Trophoblast cell (in vitro differentiated cells and primary cell): ENCODE measurements at regions not wholly inside any gene's neighbourhood (a gene's known extent, or its start where the extent isn't known, plus 50 kb on each side); places are given as distances from the start of the nearest gene placed in this dataset.

Source experiments
- DNase-seq, 2 donors: peaks; one replicate each; pipeline ENCODE4 v3.0.0-alpha.2; 2016
- H2AFZ ChIP-seq: 2 replicates; pipeline ENCODE4 v1.6.1; 2013; ENCODE audit warnings: low read length, moderate library complexity, mild to moderate bottlenecking; ENCODE audit not compliant: insufficient read depth, poor library complexity
- H2AK5ac ChIP-seq: 2 replicates; pipeline ENCODE4 v1.6.1; 2013; ENCODE audit warnings: mild to moderate bottlenecking, low read length
- H2BK120ac ChIP-seq: 2 replicates; pipeline ENCODE4 v1.6.1; 2013; ENCODE audit warnings: low read length, mild to moderate bottlenecking, moderate library complexity; ENCODE audit not compliant: insufficient read depth, poor library complexity
- H2BK12ac ChIP-seq: 2 replicates; pipeline ENCODE4 v1.6.1; 2013; ENCODE audit warnings: mild to moderate bottlenecking, low read length, moderate library complexity
- H2BK5ac ChIP-seq: 2 replicates; pipeline ENCODE4 v1.6.1; 2013; ENCODE audit warnings: low read length, low read depth, moderate library complexity, mild to moderate bottlenecking; ENCODE audit not compliant: poor library complexity
- H3K14ac ChIP-seq: 2 replicates; pipeline ENCODE4 v1.6.1; 2013; ENCODE audit warnings: mild to moderate bottlenecking, low read length
- H3K18ac ChIP-seq: 2 replicates; pipeline ENCODE4 v1.6.1; 2013; ENCODE audit warnings: mild to moderate bottlenecking, low read length
- H3K23ac ChIP-seq: 2 replicates; pipeline ENCODE4 v1.6.1; 2013; ENCODE audit warnings: low read length
- H3K27ac ChIP-seq: 2 replicates; pipeline ENCODE4 v1.5.1; 2013; ENCODE audit warnings: low read depth, mild to moderate bottlenecking, inconsistent platforms, low read length, moderate library complexity
- H3K27me3 ChIP-seq: 2 replicates; pipeline ENCODE4 v1.6.1; 2013; ENCODE audit warnings: inconsistent platforms, mild to moderate bottlenecking, low read length, moderate library complexity; ENCODE audit not compliant: insufficient read depth
- H3K36me3 ChIP-seq, 2 experiments: 1 replicate in 1 of 2; 2 replicates in 1 of 2; pipeline ENCODE4 v1.6.1; 2013; ENCODE audit warnings: low read length in 2 of 2, mild to moderate bottlenecking in 2 of 2, moderate library complexity in 1 of 2; ENCODE audit not compliant: insufficient read depth in 2 of 2, control insufficient read depth in 1 of 2
- H3K4ac ChIP-seq: 2 replicates; pipeline ENCODE4 v1.6.1; 2013; ENCODE audit warnings: low read depth, mild to moderate bottlenecking, low read length, moderate library complexity
- H3K4me1 ChIP-seq, 2 experiments: 1 replicate in 1 of 2; 2 replicates in 1 of 2; pipeline ENCODE4 v1.6.1; 2013; ENCODE audit warnings: low read length in 2 of 2, mild to moderate bottlenecking in 2 of 2, moderate library complexity in 1 of 2; ENCODE audit not compliant: insufficient read depth in 2 of 2, control insufficient read depth in 1 of 2
- H3K4me2 ChIP-seq: 2 replicates; pipeline ENCODE4 v1.6.1; 2013; ENCODE audit warnings: inconsistent platforms, mild to moderate bottlenecking, low read length, moderate library complexity
- H3K4me3 ChIP-seq: 2 replicates; pipeline ENCODE4 v1.5.1; 2013; ENCODE audit warnings: mild to moderate bottlenecking, low read depth, low read length, inconsistent platforms
- H3K79me1 ChIP-seq: one replicate; pipeline ENCODE4 v1.6.1; 2013; ENCODE audit warnings: low read length
- H3K79me2 ChIP-seq: 2 replicates; pipeline ENCODE4 v1.6.1; 2013; ENCODE audit warnings: low read length, mild to moderate bottlenecking; ENCODE audit not compliant: control insufficient read depth, insufficient read depth, poor library complexity
- H3K9ac ChIP-seq: 2 replicates; pipeline ENCODE4 v1.6.1; 2013; ENCODE audit warnings: mild to moderate bottlenecking, low read length
- H3K9me3 ChIP-seq: 2 replicates; pipeline ENCODE4 v1.6.1; 2013; ENCODE audit warnings: low read depth, mild to moderate bottlenecking, control low read depth, inconsistent platforms, low read length; ENCODE audit not compliant: insufficient read depth
- H4K12ac ChIP-seq: 2 replicates; pipeline ENCODE4 v1.6.1; 2013; ENCODE audit warnings: low read depth, mild to moderate bottlenecking, low read length, moderate library complexity
- H4K8ac ChIP-seq: 2 replicates; pipeline ENCODE4 v1.6.1; 2013; ENCODE audit warnings: low read depth, mild to moderate bottlenecking, low read length, moderate library complexity
- H4K91ac ChIP-seq: one replicate; pipeline ENCODE4 v1.6.1; 2013; ENCODE audit warnings: low read depth, mild to moderate bottlenecking, low read length, moderate library complexity
- WGBS: extraction: QIAGEN DNeasy Blood & Tissue Kit; methylation state at CpG from one replicate; pipeline ENCODE4 v1.1.7; 2013; ENCODE audit warnings: missing lambda C conversion rate; ENCODE audit not compliant: insufficient read length, insufficient coverage; ENCODE audit errors: extremely low coverage; 5-methylcytosine and 5-hydroxymethylcytosine counted together

DNA sequence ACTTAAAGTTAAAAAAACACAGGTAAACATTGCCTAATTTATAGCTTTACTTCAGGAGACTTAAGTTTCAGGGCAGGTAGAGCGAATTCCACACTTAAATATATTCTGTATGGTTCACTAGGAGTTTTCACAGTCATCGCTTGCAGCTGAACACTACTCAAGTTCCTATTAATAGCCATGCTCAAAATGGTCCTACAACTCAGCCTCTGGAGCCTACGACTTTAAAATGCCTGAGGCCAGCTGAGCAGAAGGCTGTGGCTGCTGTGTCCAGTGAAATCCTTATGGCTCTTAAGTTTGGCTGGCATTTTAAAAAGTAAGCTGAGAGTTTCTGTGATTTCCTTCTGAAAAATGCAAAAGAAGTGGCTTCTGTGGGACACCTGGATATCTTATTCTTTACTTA is 105.4 kb upstream of the GLI3 start:
- Histone ChIP-seq H2AFZ (no peak overlapping the region), H2BK5ac (no peak overlapping the region), H3K14ac (no peak overlapping the region), H3K27me3 (no peaks in the 10 kb centered on the region), H3K79me2 (no peaks in the 10 kb centered on the region), H3K79me1 (peaks cover 4% of the 10 kb centered on the region), H3K36me3 (no peaks in the 10 kb centered on the region), H3K4me1 (peaks cover 3 to 7% of the 10 kb centered on the region in 2 experiments), H3K4me2 (no peak overlapping the region), H3K9me3 (no peaks in the 10 kb centered on the region), H4K8ac (no peak overlapping the region), H3K4me3 (no peak overlapping the region), H4K12ac (no peak overlapping the region), H3K23ac (no peak overlapping the region), H3K27ac (no peak overlapping the region), H3K18ac (no peak overlapping the region), H2BK12ac (no peak overlapping the region), H4K91ac (no peak overlapping the region), H2BK120ac (no peak overlapping the region), H3K9ac (no peak overlapping the region), H3K4ac (no peak overlapping the region), H2AK5ac (no peak overlapping the region)
- no peak for DNase-seq
- no CpG with 5 or more reads among the region's 3 CpGs for WGBS

DNA sequence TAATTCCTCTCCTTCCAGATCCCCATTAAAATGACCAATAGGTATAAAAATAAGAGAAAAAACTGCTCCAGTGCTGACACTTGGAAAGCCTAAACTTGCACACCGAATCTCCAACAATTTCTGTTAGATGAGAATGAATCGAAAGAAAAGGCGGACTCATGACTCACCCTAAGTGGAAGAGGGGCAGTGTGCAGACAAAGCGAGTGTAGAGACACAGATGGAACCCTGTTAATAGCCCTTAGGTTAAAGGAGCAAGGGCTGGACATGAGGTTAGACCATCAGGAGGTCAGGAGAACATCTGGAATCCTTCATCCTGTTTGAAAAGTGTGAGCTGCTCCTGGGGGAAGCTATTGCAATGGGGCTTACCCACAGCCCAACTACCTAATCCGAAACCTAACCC is 103.4 kb upstream of the GLI3 start:
- H3K79me2 ChIP-seq = no peaks in the 10 kb centered on the region
- H2BK120ac ChIP-seq = no peak overlapping the region
- H3K4me1 ChIP-seq = peaks cover 6 to 9% of the 10 kb centered on the region in 2 experiments
- no peak overlapping the region for H2AK5ac ChIP-seq
- no peaks in the 10 kb centered on the region for H3K36me3 ChIP-seq
- no peaks in the 10 kb centered on the region for H3K9me3 ChIP-seq
- no peak overlapping the region for H4K91ac ChIP-seq
- no peak overlapping the region for H3K4me3 ChIP-seq
- no peak overlapping the region for H3K4ac ChIP-seq
- no peak overlapping the region for H2BK12ac ChIP-seq
- no peak overlapping the region for H3K9ac ChIP-seq
- no peaks in the 10 kb centered on the region for H3K27me3 ChIP-seq
- no peak overlapping the region for H3K4me2 ChIP-seq
- no CpG with 5 or more reads among the region's 5 CpGs for WGBS
- H3K14ac ChIP-seq = no peak overlapping the region
- H3K27ac ChIP-seq = no peak overlapping the region
- no peak overlapping the region for H2AFZ ChIP-seq
- H2BK5ac ChIP-seq = no peak overlapping the region
- no peak for DNase-seq
- peaks cover 4% of the 10 kb centered on the region for H3K79me1 ChIP-seq
- H3K18ac ChIP-seq = no peak overlapping the region
- H3K23ac ChIP-seq = no peak overlapping the region
- H4K8ac ChIP-seq = no peak overlapping the region
- no peak overlapping the region for H4K12ac ChIP-seq

DNA sequence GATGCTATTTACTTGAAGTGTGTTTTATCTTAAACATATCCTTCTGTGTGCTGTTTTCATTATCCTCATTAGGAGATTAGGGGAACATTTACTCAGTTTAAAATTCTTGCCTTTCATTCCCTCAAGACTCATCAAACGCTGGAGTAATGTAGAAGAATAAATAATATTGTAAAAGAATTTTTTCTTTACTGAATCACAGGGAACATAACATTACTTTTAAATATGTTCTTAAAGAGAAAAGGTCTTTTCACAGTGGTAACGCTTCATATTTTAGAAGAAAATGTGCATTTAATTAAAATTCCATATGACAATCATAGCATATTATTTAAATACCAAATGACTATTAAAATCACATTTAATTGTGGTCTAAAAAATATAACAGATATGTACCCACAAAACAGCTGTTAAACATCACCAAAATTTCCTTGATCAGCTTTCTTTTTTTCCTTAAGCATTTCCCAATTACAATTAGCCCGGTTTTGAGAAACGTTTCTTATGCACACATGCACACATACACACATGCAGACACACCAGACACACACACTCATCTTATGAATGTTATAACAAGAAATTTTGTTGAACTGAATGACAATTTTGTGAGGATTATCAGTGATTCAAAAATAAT is 102.0 kb upstream of the GLI3 start:
- no peak overlapping the region for H4K8ac ChIP-seq
- H3K9ac ChIP-seq = no peak overlapping the region
- no CpG with 5 or more reads among the region's 4 CpGs for WGBS
- H3K4me2 ChIP-seq = no peak overlapping the region
- H2BK12ac ChIP-seq = no peak overlapping the region
- H4K12ac ChIP-seq = no peak overlapping the region
- no peak overlapping the region for H2BK5ac ChIP-seq
- H2AFZ ChIP-seq = no peak overlapping the region
- no peak overlapping the region for H3K4ac ChIP-seq
- H3K79me2 ChIP-seq = no peaks in the 10 kb centered on the region
- no peak overlapping the region for H3K14ac ChIP-seq
- H2AK5ac ChIP-seq = no peak overlapping the region
- H3K4me1 ChIP-seq = peaks cover 6 to 9% of the 10 kb centered on the region in 2 experiments
- no peak overlapping the region for H3K27ac ChIP-seq
- no peak overlapping the region for H3K4me3 ChIP-seq
- DNase-seq = no peak
- H3K79me1 ChIP-seq = peaks cover 4% of the 10 kb centered on the region
- no peaks in the 10 kb centered on the region for H3K9me3 ChIP-seq
- no peaks in the 10 kb centered on the region for H3K36me3 ChIP-seq
- H3K23ac ChIP-seq = no peak overlapping the region
- no peak overlapping the region for H2BK120ac ChIP-seq
- H3K18ac ChIP-seq = no peak overlapping the region
- no peaks in the 10 kb centered on the region for H3K27me3 ChIP-seq
- no peak overlapping the region for H4K91ac ChIP-seq

DNA sequence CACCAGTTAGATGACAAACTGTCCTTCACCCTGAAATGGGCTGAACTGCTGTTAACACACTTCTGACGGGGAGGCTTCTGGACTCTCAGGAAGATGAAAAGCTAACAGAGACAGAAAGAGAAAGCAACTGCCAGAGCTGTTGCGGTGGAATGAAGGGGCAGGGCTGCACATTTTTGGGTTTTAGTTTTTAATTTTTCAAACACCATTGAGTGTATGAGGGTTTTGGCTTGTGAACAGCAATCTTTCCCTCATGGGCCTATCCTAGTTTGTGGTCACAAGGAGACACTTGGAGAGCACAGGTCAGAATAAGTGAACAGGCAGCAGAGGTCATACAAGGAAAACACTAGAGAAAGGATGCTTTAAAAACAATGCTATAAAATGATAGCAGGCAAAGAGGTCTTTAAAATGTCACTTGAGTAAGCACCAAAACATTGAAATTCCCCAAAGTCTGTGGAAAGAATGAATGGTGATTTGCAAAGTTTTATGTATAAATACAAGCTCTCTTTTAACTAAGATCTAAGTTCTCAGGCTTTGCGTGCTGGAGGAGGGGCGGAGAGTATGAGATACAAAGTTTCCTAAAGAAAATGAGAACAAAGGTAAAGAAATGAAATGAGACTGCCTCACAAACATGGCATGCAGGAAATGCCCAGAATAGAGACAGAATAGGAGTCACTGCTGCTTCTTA is 101.4 kb upstream of the GLI3 start:
- Histone ChIP-seq H3K27ac (peak overlapping the region; percentile 16), H3K27me3 (no peaks in the 10 kb centered on the region), H4K8ac (peak overlapping the region; percentile 10), H3K18ac (no peak overlapping the region), H3K36me3 (no peaks in the 10 kb centered on the region), H3K4ac (no peak overlapping the region), H3K9me3 (no peaks in the 10 kb centered on the region), H2BK120ac (peak overlapping the region; percentile 72), H3K23ac (no peak overlapping the region), H3K4me1 (peaks cover 6 to 9% of the 10 kb centered on the region in 2 experiments), H2BK12ac (peak overlapping the region; percentile 36), H3K14ac (no peak overlapping the region), H3K4me3 (no peak overlapping the region), H2BK5ac (peak overlapping the region; percentile 49), H4K91ac (peak overlapping the region; percentile 43), H3K4me2 (no peak overlapping the region), H3K9ac (no peak overlapping the region), H2AK5ac (no peak overlapping the region), H2AFZ (no peak overlapping the region), H3K79me1 (peaks cover 4% of the 10 kb centered on the region), H4K12ac (no peak overlapping the region), H3K79me2 (no peaks in the 10 kb centered on the region)
- WGBS = no CpG with 5 or more reads among the region's 4 CpGs
- DNase-seq = peak in 1 of 2 donors; percentile 26
